Fibroblast of lung (primary cell): ENCODE measurements at regions not wholly inside any gene's neighbourhood (a gene's known extent, or its start where the extent isn't known, plus 50 kb on each side); places are given as distances from the start of the nearest gene placed in this dataset.

Experiments
- EZH2 ChIP-seq: IDR thresholded peaks from 2 replicates; pipeline ENCODE4 v1.5.1; 2012; ENCODE audit warnings: low read length, control low read depth, mild to moderate bottlenecking; ENCODE audit errors: missing control alignments
- TF ChIP-seq, protein P1 (sequence below), 2 donors: IDR thresholded peaks in 1 of 2; conservative IDR thresholded peaks in 1 of 2; 1 replicate in 1 of 2; 2 replicates in 1 of 2; pipeline ENCODE4 v1.5.1; 2011 to 2012; ENCODE audit warnings: low read length in 2 of 2, control low read depth in 1 of 2, inconsistent platforms in 1 of 2, low read depth in 1 of 2, mild to moderate bottlenecking in 1 of 2

DNA sequence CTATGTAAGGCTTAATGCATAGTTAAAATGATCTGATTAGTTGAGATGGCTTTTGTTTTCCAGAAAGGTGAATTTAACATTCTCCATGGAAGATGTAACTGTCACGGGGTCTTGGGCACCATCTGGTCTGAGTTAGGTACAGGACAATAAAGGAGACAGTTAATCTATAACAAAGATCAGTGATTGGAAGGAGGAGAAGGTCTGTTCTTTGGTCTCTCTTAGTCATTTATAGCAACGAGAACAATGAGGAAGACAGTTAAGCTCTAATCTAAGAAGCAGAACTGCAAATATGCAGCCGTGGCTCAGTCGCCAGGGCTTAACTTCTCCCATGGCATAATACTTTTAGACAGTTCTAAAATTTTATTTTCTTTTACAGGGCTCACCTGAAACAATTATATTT is 405.5 kb upstream of the SULF2 start:
- TF ChIP-seq EZH2 = no peak
- TF ChIP-seq, protein P1, sequence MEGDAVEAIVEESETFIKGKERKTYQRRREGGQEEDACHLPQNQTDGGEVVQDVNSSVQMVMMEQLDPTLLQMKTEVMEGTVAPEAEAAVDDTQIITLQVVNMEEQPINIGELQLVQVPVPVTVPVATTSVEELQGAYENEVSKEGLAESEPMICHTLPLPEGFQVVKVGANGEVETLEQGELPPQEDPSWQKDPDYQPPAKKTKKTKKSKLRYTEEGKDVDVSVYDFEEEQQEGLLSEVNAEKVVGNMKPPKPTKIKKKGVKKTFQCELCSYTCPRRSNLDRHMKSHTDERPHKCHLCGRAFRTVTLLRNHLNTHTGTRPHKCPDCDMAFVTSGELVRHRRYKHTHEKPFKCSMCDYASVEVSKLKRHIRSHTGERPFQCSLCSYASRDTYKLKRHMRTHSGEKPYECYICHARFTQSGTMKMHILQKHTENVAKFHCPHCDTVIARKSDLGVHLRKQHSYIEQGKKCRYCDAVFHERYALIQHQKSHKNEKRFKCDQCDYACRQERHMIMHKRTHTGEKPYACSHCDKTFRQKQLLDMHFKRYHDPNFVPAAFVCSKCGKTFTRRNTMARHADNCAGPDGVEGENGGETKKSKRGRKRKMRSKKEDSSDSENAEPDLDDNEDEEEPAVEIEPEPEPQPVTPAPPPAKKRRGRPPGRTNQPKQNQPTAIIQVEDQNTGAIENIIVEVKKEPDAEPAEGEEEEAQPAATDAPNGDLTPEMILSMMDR (conservative IDR thresholded peaks at IDR 0.05 in 1 of 2, IDR thresholded peaks at IDR 0.05 in 1 of 2; ENCODE audit: low read depth in 1 of 2, low read length in 2 of 2) = no peak
